ENCODE measurements at regions not wholly inside any gene's neighbourhood (a gene's known extent, or its start where the extent isn't known, plus 50 kb on each side); places are given as distances from the start of the nearest gene placed in this dataset.

DNA sequence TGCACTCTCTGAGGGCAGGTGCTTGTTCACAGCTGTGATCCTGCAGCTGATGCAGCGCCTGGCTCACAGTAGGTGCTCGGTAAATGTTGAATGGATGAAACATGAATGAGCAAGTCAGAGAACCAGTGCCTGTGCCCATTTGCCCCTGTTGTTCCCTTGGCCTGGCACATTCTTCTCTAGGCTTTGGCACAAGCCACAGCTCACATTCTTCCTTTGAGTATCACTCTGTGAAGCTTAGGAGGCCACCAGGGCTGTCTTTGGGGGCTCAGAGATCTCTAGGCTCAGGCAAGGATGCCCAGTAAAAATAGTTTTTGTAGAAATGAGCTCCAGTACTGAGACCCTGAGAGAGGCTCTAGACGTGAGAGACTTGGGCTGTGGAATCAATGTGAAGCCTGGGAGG lies 144.6 kb upstream of the NAV2 start:
- TF ChIP-seq, protein P1, sequence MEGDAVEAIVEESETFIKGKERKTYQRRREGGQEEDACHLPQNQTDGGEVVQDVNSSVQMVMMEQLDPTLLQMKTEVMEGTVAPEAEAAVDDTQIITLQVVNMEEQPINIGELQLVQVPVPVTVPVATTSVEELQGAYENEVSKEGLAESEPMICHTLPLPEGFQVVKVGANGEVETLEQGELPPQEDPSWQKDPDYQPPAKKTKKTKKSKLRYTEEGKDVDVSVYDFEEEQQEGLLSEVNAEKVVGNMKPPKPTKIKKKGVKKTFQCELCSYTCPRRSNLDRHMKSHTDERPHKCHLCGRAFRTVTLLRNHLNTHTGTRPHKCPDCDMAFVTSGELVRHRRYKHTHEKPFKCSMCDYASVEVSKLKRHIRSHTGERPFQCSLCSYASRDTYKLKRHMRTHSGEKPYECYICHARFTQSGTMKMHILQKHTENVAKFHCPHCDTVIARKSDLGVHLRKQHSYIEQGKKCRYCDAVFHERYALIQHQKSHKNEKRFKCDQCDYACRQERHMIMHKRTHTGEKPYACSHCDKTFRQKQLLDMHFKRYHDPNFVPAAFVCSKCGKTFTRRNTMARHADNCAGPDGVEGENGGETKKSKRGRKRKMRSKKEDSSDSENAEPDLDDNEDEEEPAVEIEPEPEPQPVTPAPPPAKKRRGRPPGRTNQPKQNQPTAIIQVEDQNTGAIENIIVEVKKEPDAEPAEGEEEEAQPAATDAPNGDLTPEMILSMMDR (IDR thresholded peaks at IDR 0.05; ENCODE audit: low read length, missing control alignments): no peak
- no peak overlapping the region for H3K4me3 ChIP-seq (replicated peaks; ENCODE audit: low read depth, low read length)
- no peak for DNase-seq (ENCODE audit: low read depth)

DNA sequence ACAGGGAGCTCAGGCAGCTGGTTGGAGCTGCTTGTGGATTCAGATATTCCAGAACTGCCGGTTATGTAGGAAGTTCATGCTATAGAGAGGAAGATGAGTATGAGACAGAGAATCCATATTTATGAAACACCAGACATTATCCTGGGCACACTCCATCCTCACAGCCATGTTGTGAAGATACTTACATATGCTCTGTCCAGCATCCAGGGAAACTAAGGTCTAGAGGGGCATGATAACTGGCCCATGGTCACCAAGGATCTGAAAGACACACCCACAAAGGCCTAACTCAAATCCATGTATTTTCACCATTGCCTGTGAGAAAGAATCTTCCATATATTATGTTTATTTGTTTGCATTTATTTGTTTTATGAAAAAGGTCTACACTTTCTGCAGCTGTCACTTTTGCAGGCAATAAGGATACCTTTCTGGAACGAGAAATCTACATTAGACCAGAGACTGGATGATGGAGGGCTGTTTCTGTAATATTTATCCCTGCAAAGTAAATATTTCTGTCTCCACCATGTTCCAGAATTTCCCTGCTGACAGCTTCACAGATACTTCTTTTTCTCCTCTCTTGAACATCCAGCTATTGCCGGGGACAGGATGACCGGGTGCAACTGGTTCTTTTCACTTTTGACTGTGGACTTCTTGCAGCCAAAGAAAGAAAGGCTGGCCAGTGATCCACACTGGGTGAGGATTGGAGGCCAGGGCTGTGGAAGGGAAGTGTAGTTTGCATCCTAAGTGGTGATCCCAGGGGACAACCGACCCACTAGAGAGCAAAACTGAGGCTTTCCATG lies 145.9 kb upstream of the NAV2 start:
- H3K4me3 ChIP-seq (replicated peaks; ENCODE audit: low read depth, low read length): no peak overlapping the region
- TF ChIP-seq, protein P1 (IDR thresholded peaks at IDR 0.05; ENCODE audit: low read length, missing control alignments): no peak
- DNase-seq (ENCODE audit: low read depth): no peak

DNA sequence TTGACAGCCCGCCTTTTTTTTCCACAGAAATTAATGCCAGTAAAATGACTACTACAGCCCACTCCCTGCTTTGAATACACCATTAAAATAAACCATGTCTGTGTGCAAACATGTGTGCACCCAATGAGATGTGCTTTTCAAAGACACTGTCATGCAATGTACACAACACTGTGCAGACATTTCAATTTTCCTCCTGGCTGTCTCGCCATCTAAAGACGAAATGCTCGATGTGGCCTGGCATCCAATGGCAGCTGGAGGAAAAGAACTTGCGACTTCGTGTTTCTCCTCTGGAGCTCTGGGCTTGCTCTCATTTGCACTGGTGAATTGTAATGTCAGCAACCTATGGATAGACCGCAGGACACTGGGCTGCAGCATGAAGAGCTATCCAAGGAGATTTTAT lies 147.0 kb upstream of the NAV2 start:
- no peak for DNase-seq (ENCODE audit: low read depth)
- TF ChIP-seq, protein P1 (IDR thresholded peaks at IDR 0.05; ENCODE audit: low read length, missing control alignments): no peak
- H3K4me3 ChIP-seq (replicated peaks; ENCODE audit: low read depth, low read length): no peak overlapping the region

DNA sequence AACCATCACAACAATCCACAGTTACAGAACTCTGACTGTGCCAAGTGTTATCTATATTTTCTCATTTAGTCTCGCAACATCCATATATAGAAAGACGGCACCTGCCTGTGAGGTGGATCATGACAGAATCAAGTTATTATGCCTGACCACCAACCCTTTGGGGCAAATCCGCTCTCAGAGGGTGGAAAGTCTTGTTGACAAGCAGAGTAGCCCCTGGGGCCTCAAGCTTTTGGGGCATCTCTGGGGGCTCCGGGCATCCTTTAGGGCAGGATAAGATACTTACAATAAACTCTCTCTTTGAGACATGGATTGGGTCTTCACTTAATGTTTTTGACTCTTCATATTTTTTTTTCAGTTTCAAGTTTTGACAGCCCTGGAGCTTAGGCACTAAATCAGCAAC lies 150.5 kb upstream of the NAV2 start:
- DNase-seq (ENCODE audit: low read depth): no peak
- TF ChIP-seq, protein P1 (IDR thresholded peaks at IDR 0.05; ENCODE audit: low read length, missing control alignments): no peak
- no peak overlapping the region for H3K4me3 ChIP-seq (replicated peaks; ENCODE audit: low read depth, low read length)

DNA sequence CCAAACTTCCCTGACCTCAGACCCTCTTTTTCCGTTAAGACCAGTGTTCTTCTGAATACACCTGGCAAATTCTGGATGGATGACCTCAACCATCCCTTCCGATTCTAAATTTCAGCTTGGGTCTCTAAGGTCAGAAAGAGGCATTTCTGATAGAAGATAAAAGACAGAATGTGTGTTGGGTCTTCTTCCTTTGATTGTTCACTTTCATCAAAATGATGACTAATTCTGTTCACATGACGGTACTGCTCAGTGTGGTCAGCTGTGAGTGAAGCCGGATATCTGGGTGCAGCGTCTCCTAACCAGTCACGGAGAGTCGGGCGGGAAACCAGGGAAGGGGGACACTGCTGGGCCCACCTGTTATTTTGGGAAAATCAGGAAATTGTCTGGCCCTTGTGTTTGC lies 151.6 kb upstream of the NAV2 start:
- H3K4me3 ChIP-seq (replicated peaks; ENCODE audit: low read depth, low read length): no peak overlapping the region
- peak; percentile 50 for DNase-seq (ENCODE audit: low read depth)
- TF ChIP-seq, protein P1 (IDR thresholded peaks at IDR 0.05; ENCODE audit: low read length, missing control alignments): no peak

DNA sequence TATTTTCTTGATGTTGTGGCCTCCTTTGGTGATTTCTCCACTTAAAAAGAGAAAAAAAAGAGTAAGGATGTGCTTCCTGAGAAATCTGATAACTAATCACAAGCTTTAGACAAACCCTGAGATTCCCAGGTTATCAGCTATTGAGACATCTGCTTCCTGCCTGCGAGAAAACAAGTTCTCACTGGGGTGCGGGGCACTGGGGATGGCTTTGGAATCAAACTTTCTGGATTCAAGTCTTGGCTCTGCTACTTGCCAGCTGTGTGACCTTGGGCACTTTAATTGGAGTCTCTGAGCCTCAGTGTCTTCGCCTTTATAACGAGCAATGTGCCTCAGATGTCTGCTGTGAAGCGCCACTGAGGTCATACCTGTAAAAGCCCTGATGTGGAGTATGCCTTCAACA lies 152.5 kb upstream of the NAV2 start:
- DNase-seq (ENCODE audit: low read depth): no peak
- TF ChIP-seq, protein P1 (IDR thresholded peaks at IDR 0.05; ENCODE audit: low read length, missing control alignments): no peak
- no peak overlapping the region for H3K4me3 ChIP-seq (replicated peaks; ENCODE audit: low read depth, low read length)

DNA sequence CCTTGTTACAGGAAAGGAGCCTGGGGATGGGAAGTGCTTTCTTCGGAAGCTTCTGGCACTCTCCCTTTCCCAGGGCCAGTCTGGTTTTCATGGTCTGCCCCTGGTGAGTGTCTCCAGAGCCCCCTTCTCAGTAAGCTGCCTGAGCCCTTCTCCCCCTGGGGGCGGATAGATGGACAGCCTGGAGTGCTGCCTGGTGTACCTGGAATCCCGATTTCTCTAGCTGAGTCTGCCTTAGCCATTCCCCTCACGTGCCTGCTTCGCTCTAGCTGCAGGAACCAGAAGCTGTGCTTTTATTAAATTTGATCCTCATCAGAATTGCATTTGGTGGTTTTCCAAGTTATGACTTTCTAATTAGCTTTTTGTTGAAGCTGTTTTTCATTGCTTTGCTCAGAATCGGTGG lies 152.9 kb upstream of the NAV2 start:
- DNase-seq (ENCODE audit: low read depth): no peak
- TF ChIP-seq, protein P1 (IDR thresholded peaks at IDR 0.05; ENCODE audit: low read length, missing control alignments): no peak
- no peak overlapping the region for H3K4me3 ChIP-seq (replicated peaks; ENCODE audit: low read depth, low read length)
